Panc1 (cell line): ENCODE measurements at regions not wholly inside any gene's neighbourhood (a gene's known extent, or its start where the extent isn't known, plus 50 kb on each side); places are given as distances from the start of the nearest gene placed in this dataset.

Source experiments
- ATAC-seq: fragments of 200-7000 bp; cut with Tn5 transposase; 2 replicates; pipeline ENCODE4 v1.9.1; 2020; ENCODE audit warnings: mild to moderate bottlenecking, moderate library complexity
- BruUV-seq: library from RNA; stranded (reverse); fragments of 400-500 nt; replicated peaks from 2 replicates; lab custom pipeline; 2021; lab: Mats Ljungman, UMichigan
- CTCF ChIA-PET: fragments of 300-600 bp; sonication (Branson Sonifier 250); formaldehyde crosslinking; loops from one replicate; lab custom pipeline; 2022; ENCODE audit warnings: antibody characterized with exemption; lab: Charles Lee
- POLR2A ChIA-PET: fragments of 300-600 bp; sonication (Branson Sonifier 250); formaldehyde crosslinking; loops from one replicate; lab custom pipeline; 2022; ENCODE audit warnings: antibody characterized with exemption; lab: Charles Lee
- DNase-seq: peaks from one replicate; pipeline ENCODE4 v3.0.0-alpha.2; 2010; ENCODE audit warnings: low read depth, low spot score
- H3K27ac ChIP-seq: 2 replicates; pipeline ENCODE4 v1.5.1; 2011; ENCODE audit warnings: mild to moderate bottlenecking, low read length, inconsistent platforms
- H3K27me3 ChIP-seq: fragments of 200-500 bp; sonication (Bioruptor generic); 2 replicates; pipeline ENCODE4 v1.6.0; 2014; ENCODE audit warnings: low read length, inconsistent platforms; ENCODE audit not compliant: control insufficient read depth, insufficient read depth
- H3K36me3 ChIP-seq: fragments of 200-500 bp; sonication (Bioruptor generic); 2 replicates; pipeline ENCODE4 v1.5.1; 2014; ENCODE audit warnings: inconsistent platforms, mild to moderate bottlenecking, low read length, moderate library complexity; ENCODE audit not compliant: control insufficient read depth, insufficient read depth
- H3K4me1 ChIP-seq: 2 replicates; pipeline ENCODE4 v1.5.1; 2011; ENCODE audit warnings: inconsistent platforms, mild to moderate bottlenecking, low read length, moderate library complexity; ENCODE audit not compliant: control insufficient read depth, insufficient read depth
- H3K4me3 ChIP-seq, 2 experiments: 2 replicates each; pipeline ENCODE4 v1.5.1; 2011 to 2012; ENCODE audit warnings: low read depth in 2 of 2, low read length in 2 of 2, mild to moderate bottlenecking in 2 of 2, inconsistent platforms in 1 of 2, moderate library complexity in 1 of 2
- H3K9me3 ChIP-seq: fragments of 200-500 bp; sonication (Bioruptor generic); 2 replicates; pipeline ENCODE4 v1.5.1; 2014; ENCODE audit warnings: low read depth, mild to moderate bottlenecking, inconsistent platforms, low read length, moderate library complexity; ENCODE audit not compliant: control insufficient read depth, insufficient read depth
- POLR2AphosphoS5 ChIP-seq: IDR thresholded peaks from 2 replicates; pipeline ENCODE4 v1.6.1; 2012; ENCODE audit warnings: mild to moderate bottlenecking, low read depth, low read length, moderate library complexity
- SIN3A ChIP-seq: IDR thresholded peaks from 2 replicates; pipeline ENCODE4 v1.6.1; 2012; ENCODE audit warnings: low read depth, mild to moderate bottlenecking, low read length, moderate library complexity, borderline replicate concordance; ENCODE audit not compliant: insufficient read depth
- TCF7L2 ChIP-seq: IDR thresholded peaks from 2 replicates; pipeline ENCODE4 v1.6.1; 2011; ENCODE audit warnings: mild to moderate bottlenecking, low read depth, low read length, inconsistent platforms
- in situ Hi-C: cut with HindIII; loops from 2 replicates; pipeline ENCODE4 v1.10.0; 2016; ENCODE audit warnings: low sequenced_read_pairs, low pct_unique_long_range_greater_than_20kb
- intact Hi-C: fragments of 100-400 bp; cut with micrococcal nuclease; formaldehyde crosslinking; loops from one replicate; pipeline ENCODE4 v1.10.0; 2022; ENCODE audit not compliant: unreplicated experiment
- TF ChIP-seq, protein P1 (sequence below), 2 experiments: IDR thresholded peaks; 2 replicates each; pipeline ENCODE4 v1.6.1; 2011 to 2012; ENCODE audit warnings: low read depth in 2 of 2, control low read depth in 1 of 2, low read length in 1 of 2, mild to moderate bottlenecking in 1 of 2, moderate library complexity in 1 of 2; ENCODE audit not compliant: insufficient read depth in 1 of 2
- TF ChIP-seq, protein P2 (sequence below): fragments of 450-650 bp; IDR thresholded peaks from 2 replicates; pipeline ENCODE4 v1.5.1; 2017; ENCODE audit warnings: mild to moderate bottlenecking

DNA sequence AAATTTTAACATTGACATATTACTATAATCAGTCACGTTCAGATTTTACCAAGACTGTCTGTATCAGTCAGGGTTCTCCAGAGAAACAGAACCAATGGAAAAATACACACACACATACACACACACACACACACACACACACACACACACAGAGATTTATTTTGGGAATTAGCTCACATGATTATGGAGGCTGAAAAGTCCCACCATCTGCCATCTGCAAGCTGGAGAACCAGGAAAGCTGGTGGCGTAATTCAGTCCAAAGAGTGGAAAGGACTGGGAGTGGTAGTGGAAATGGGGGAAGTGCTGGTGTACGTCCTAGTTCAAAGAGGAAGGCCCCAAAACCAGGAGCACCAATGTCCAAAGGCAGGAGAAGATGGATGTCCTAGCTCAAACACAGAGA, 166.4 kb downstream of the AKAIN1 start:
- Histone ChIP-seq H3K9me3 (no peaks in the 10 kb centered on the region; the same call in 1 of the 2 replicates), H3K27me3 (no peaks in the 10 kb centered on the region), H3K36me3 (no peaks in the 10 kb centered on the region), H3K4me1 (no peaks in the 10 kb centered on the region), H3K4me3 (no peak overlapping the region), H3K27ac (no peak overlapping the region)
- no peak for DNase-seq
- no peak for ATAC-seq
- intact Hi-C loops (no loop called here), in situ Hi-C loops (no loop called here)
- CTCF ChIA-PET = no interaction called here
- TF ChIP-seq SIN3A = no peak
- TF ChIP-seq POLR2AphosphoS5 = no peak
- TF ChIP-seq, protein P1, sequence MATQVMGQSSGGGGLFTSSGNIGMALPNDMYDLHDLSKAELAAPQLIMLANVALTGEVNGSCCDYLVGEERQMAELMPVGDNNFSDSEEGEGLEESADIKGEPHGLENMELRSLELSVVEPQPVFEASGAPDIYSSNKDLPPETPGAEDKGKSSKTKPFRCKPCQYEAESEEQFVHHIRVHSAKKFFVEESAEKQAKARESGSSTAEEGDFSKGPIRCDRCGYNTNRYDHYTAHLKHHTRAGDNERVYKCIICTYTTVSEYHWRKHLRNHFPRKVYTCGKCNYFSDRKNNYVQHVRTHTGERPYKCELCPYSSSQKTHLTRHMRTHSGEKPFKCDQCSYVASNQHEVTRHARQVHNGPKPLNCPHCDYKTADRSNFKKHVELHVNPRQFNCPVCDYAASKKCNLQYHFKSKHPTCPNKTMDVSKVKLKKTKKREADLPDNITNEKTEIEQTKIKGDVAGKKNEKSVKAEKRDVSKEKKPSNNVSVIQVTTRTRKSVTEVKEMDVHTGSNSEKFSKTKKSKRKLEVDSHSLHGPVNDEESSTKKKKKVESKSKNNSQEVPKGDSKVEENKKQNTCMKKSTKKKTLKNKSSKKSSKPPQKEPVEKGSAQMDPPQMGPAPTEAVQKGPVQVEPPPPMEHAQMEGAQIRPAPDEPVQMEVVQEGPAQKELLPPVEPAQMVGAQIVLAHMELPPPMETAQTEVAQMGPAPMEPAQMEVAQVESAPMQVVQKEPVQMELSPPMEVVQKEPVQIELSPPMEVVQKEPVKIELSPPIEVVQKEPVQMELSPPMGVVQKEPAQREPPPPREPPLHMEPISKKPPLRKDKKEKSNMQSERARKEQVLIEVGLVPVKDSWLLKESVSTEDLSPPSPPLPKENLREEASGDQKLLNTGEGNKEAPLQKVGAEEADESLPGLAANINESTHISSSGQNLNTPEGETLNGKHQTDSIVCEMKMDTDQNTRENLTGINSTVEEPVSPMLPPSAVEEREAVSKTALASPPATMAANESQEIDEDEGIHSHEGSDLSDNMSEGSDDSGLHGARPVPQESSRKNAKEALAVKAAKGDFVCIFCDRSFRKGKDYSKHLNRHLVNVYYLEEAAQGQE (IDR thresholded peaks at IDR 0.05; ENCODE audit: insufficient read depth in 1 of 2, low read depth in 2 of 2, low read length in 1 of 2) = no peak
- no peak for TF ChIP-seq TCF7L2
- TF ChIP-seq, protein P2, sequence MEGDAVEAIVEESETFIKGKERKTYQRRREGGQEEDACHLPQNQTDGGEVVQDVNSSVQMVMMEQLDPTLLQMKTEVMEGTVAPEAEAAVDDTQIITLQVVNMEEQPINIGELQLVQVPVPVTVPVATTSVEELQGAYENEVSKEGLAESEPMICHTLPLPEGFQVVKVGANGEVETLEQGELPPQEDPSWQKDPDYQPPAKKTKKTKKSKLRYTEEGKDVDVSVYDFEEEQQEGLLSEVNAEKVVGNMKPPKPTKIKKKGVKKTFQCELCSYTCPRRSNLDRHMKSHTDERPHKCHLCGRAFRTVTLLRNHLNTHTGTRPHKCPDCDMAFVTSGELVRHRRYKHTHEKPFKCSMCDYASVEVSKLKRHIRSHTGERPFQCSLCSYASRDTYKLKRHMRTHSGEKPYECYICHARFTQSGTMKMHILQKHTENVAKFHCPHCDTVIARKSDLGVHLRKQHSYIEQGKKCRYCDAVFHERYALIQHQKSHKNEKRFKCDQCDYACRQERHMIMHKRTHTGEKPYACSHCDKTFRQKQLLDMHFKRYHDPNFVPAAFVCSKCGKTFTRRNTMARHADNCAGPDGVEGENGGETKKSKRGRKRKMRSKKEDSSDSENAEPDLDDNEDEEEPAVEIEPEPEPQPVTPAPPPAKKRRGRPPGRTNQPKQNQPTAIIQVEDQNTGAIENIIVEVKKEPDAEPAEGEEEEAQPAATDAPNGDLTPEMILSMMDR = no peak
- BruUV-seq = no TSS peak
- POLR2A ChIA-PET = no interaction called here

DNA sequence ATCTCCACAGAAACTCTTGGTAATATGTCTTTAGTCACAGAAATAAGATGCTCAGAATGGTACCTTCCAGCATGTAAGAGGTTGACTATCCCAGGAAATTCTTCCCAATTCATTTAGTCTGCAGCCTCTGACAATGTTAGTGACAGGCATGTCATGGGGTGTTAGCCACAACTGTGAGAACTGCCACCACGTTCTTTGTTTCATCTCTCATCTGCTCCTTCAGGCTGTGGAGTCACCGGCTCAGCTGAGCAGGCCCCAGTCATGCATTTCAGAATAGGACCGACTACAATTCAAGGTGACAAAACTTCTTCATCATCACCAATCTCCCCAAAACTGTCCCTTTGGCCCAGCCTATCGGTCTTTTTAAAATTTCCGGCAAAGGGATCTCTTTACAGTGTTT, 167.5 kb downstream of the AKAIN1 start:
- intact Hi-C loops = no loop called here
- ChIA-PET POLR2A (no interaction called here), CTCF (no interaction called here)
- DNase-seq = no peak
- Histone ChIP-seq H3K9me3 (no peaks in the 10 kb centered on the region; the same call in 1 of the 2 replicates), H3K27me3 (no peaks in the 10 kb centered on the region), H3K27ac (no peak overlapping the region), H3K4me1 (no peaks in the 10 kb centered on the region), H3K4me3 (no peak overlapping the region), H3K36me3 (no peaks in the 10 kb centered on the region)
- in situ Hi-C loops = no loop called here
- BruUV-seq = no TSS peak
- no peak for ATAC-seq
- TF ChIP-seq, protein P1 (IDR thresholded peaks at IDR 0.05; ENCODE audit: insufficient read depth in 1 of 2, low read depth in 2 of 2, low read length in 1 of 2) = no peak
- TF ChIP-seq POLR2AphosphoS5 (no peak), SIN3A (no peak), TCF7L2 (no peak)
- TF ChIP-seq, protein P2 = no peak
